Breast epithelium (tissue), 3 donors: ENCODE measurements at regions not wholly inside any gene's neighbourhood (a gene's known extent, or its start where the extent isn't known, plus 50 kb on each side); places are given as distances from the start of the nearest gene placed in this dataset.

ENCODE experiments used
- POLR2A ChIP-seq: fragments of 450-650 bp; IDR thresholded peaks from one replicate; pipeline ENCODE4 v1.6.1; 2016; ENCODE audit warnings: antibody characterized with exemption, mild to moderate bottlenecking, moderate library complexity
- POLR2AphosphoS5 ChIP-seq, 3 donors: sonication (generic); formaldehyde crosslinking; IDR thresholded peaks; one replicate each; pipeline ENCODE4 v1.6.1; 2017; ENCODE audit warnings: antibody characterized with exemption in 3 of 3
- TF ChIP-seq, protein P1 (sequence below), 3 donors: fragments of 450-650 bp; IDR thresholded peaks; one replicate each; pipeline ENCODE4 v1.5.1; 2016 to 2017; ENCODE audit warnings: antibody characterized with exemption in 3 of 3, mild to moderate bottlenecking in 3 of 3, moderate library complexity in 3 of 3

GRCh38 chr14:56422703-56423213 is 156.8 kb upstream of the TMEM260 start:
- TF ChIP-seq POLR2AphosphoS5 (IDR thresholded peaks at IDR 0.05) (peak in 1 of 3 donors; percentile 28), POLR2A (no peak)
- TF ChIP-seq, protein P1, sequence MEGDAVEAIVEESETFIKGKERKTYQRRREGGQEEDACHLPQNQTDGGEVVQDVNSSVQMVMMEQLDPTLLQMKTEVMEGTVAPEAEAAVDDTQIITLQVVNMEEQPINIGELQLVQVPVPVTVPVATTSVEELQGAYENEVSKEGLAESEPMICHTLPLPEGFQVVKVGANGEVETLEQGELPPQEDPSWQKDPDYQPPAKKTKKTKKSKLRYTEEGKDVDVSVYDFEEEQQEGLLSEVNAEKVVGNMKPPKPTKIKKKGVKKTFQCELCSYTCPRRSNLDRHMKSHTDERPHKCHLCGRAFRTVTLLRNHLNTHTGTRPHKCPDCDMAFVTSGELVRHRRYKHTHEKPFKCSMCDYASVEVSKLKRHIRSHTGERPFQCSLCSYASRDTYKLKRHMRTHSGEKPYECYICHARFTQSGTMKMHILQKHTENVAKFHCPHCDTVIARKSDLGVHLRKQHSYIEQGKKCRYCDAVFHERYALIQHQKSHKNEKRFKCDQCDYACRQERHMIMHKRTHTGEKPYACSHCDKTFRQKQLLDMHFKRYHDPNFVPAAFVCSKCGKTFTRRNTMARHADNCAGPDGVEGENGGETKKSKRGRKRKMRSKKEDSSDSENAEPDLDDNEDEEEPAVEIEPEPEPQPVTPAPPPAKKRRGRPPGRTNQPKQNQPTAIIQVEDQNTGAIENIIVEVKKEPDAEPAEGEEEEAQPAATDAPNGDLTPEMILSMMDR (IDR thresholded peaks at IDR 0.05), result peak; percentile 23 to 72 (median 72)
